ENCODE measurements at regions not wholly inside any gene's neighbourhood (a gene's known extent, or its start where the extent isn't known, plus 50 kb on each side); places are given as distances from the start of the nearest gene placed in this dataset.

- Histone ChIP-seq H4K20me1 (ENCODE audit: insufficient read depth, low read length) (no peaks in the 10 kb centered on the region), H3K9ac (ENCODE audit: insufficient read depth, low read depth, low read length) (no peak overlapping the region), H2AFZ (ENCODE audit: low read length) (no peak overlapping the region), H3K4me1 (ENCODE audit: insufficient read depth, low read length) (no peaks in the 10 kb centered on the region), H3K4me2 (ENCODE audit: low read depth, low read length) (no peak overlapping the region), H3K4me3 (replicated peaks in 1 of 3; ENCODE audit: insufficient read depth in 1 of 3, low read depth in 2 of 3, low read length in 3 of 3) (no peak overlapping the region), H3K79me2 (ENCODE audit: insufficient read depth, low read length) (no peaks in the 10 kb centered on the region), H3K27me3 (ENCODE audit: control insufficient read depth in 1 of 2, insufficient read depth in 2 of 2, low read length in 2 of 2) (no peaks in the 10 kb centered on the region), H3K27ac (ENCODE audit: extremely low read length, insufficient read depth, low read length) (no peak overlapping the region), H3K36me3 (replicated peaks in 1 of 2; ENCODE audit: control insufficient read depth in 1 of 2, insufficient read depth in 2 of 2, low read length in 2 of 2) (no peaks in the 10 kb centered on the region), H3K9me3 (ENCODE audit: low read length) (peaks cover 72% of the 10 kb centered on the region)
- no peak for TF ChIP-seq AHDC1 (CRISPR knock-in tag; IDR thresholded peaks at IDR 0.05; ENCODE audit: borderline replicate concordance)
- TF ChIP-seq SNAPC2 (CRISPR knock-in tag; IDR thresholded peaks at IDR 0.05) = no peak
- TF ChIP-seq NFKB2 (CRISPR knock-in tag; IDR thresholded peaks at IDR 0.05; ENCODE audit: borderline replicate concordance) = no peak
- no peak for TF ChIP-seq ZNF12 (CRISPR knock-in tag; IDR thresholded peaks at IDR 0.05)
- no peak for TF ChIP-seq HOXA7 (CRISPR knock-in tag; IDR thresholded peaks at IDR 0.05)
- TF ChIP-seq SETDB1 (CRISPR knock-in tag; IDR thresholded peaks at IDR 0.05; ENCODE audit: borderline replicate concordance) = no peak
- TF ChIP-seq JDP2 (CRISPR knock-in tag; IDR thresholded peaks at IDR 0.05; ENCODE audit: borderline replicate concordance) = no peak
- TF ChIP-seq ZNF432 (CRISPR knock-in tag; IDR thresholded peaks at IDR 0.05; ENCODE audit: borderline replicate concordance) = no peak
- no peak for TF ChIP-seq RXRA (CRISPR knock-in tag; IDR thresholded peaks at IDR 0.05)
- FAIRE-seq (no peak), ATAC-seq (no peak), DNase-seq (ENCODE audit: low spot score) (no peak)
- no TSS peak for BruUV-seq (replicated peaks)
- POLR2A ChIA-PET = no interaction called here
- intact Hi-C loops (cut with micrococcal nuclease; ENCODE audit: unreplicated experiment) = no loop called here
- WGBS (ENCODE audit: low lambda C conversion rate) = 15% methylated on average over 1 of the region's 1 CpG
- in situ Hi-C loops (cut with HindIII; ENCODE audit: extremely low pct_ligation_motif_present, low pct_unique_long_range_greater_than_20kb) = no loop called here
- CTCF ChIA-PET (ENCODE audit: low intra/inter-chr PET ratio, low total read pairs) = no interaction called here
Measured at GRCh38 chr18:64539847-64540246, 391.0 kb upstream of the LINC00305 start.
